Natural killer cell (primary cell): ENCODE measurements at regions not wholly inside any gene's neighbourhood (a gene's known extent, or its start where the extent isn't known, plus 50 kb on each side); places are given as distances from the start of the nearest gene placed in this dataset.

Experiments
- ATAC-seq, 3 donors: fragments of 150-1000 bp in 2 of 3; fragments of 200-7000 bp in 1 of 3; cut with Tn5 transposase; 1 replicate in 1 of 3; 2 replicates in 2 of 3; pipeline ENCODE4 v1.10.0; 2021; ENCODE audit warnings: mild to moderate bottlenecking in 2 of 3, moderate library complexity in 2 of 3
- DNase-seq, 2 donors: peaks; one replicate each; pipeline versions ENCODE4 v3.0.0 to v3.0.0-alpha.2; 2013 to 2021; ENCODE audit warnings: mixed read lengths in 1 of 2
- H3K27ac ChIP-seq: one replicate; pipeline ENCODE4 v1.5.1; 2013; ENCODE audit warnings: mild to moderate bottlenecking, low read length
- H3K27me3 ChIP-seq: one replicate; pipeline ENCODE4 v1.6.1; 2013; ENCODE audit warnings: low read length; ENCODE audit not compliant: control insufficient read depth, insufficient read depth
- H3K36me3 ChIP-seq: one replicate; pipeline ENCODE4 v1.6.1; 2013; ENCODE audit warnings: low read length; ENCODE audit not compliant: control insufficient read depth, insufficient read depth
- H3K4me1 ChIP-seq: one replicate; pipeline ENCODE4 v1.6.1; 2013; ENCODE audit warnings: low read length; ENCODE audit not compliant: control insufficient read depth, insufficient read depth
- H3K4me3 ChIP-seq: one replicate; pipeline ENCODE4 v1.5.1; 2013; ENCODE audit warnings: low read length
- H3K9me3 ChIP-seq: one replicate; pipeline ENCODE4 v1.6.1; 2013; ENCODE audit warnings: low read length; ENCODE audit not compliant: control insufficient read depth, insufficient read depth
- H3K27ac Mint-ChIP-seq, 2 donors: one replicate each; pipeline ENCODE4 v1.8.0; 2022; ENCODE audit warnings: mild to moderate bottlenecking in 2 of 2, mixed read lengths in 2 of 2, moderate library complexity in 1 of 2
- H3K27me3 Mint-ChIP-seq, 2 donors: one replicate each; pipeline ENCODE4 v1.8.0; 2022; ENCODE audit warnings: low read depth in 2 of 2, mixed read lengths in 2 of 2
- H3K36me3 Mint-ChIP-seq: one replicate; pipeline ENCODE4 v1.8.0; 2022; ENCODE audit warnings: mixed read lengths
- H3K4me1 Mint-ChIP-seq, 2 donors: one replicate each; pipeline ENCODE4 v1.8.0; 2022; ENCODE audit warnings: mixed read lengths in 2 of 2
- H3K4me3 Mint-ChIP-seq: one replicate; pipeline ENCODE4 v1.8.0; 2022; ENCODE audit warnings: mild to moderate bottlenecking, moderate library complexity, mixed read lengths
- H3K9me3 Mint-ChIP-seq, 2 donors: one replicate each; pipeline ENCODE4 v1.8.0; 2022; ENCODE audit warnings: mixed read lengths in 2 of 2
- CTCF ChIP-seq: fragments of 200-600 bp; IDR thresholded peaks from one replicate; pipeline ENCODE4 v1.8.0; 2022; ENCODE audit warnings: antibody characterized with exemption
- WGBS: methylation state at CpG from one replicate; pipeline ENCODE4 v1.1.7; 2013; ENCODE audit warnings: missing lambda C conversion rate; ENCODE audit not compliant: insufficient coverage; 5-methylcytosine and 5-hydroxymethylcytosine counted together
- intact Hi-C: fragments of 100-400 bp; cut with micrococcal nuclease; formaldehyde crosslinking; loops from one replicate; pipeline ENCODE4 v1.14.2; 2022

GRCh38 chr5:159800131-159800840 is 116.0 kb upstream of the ADRA1B start:
- Mint-ChIP-seq H3K27ac (no peak overlapping the region), H3K4me1 (no peaks in the 10 kb centered on the region), H3K36me3 (no peaks in the 10 kb centered on the region), H3K27me3 (peaks cover 12 to 19% of the 10 kb centered on the region in 2 donors), H3K4me3 (no peak overlapping the region), H3K9me3 (no peaks in the 10 kb centered on the region)
- no peak overlapping the region for H3K27ac ChIP-seq
- H3K4me1 ChIP-seq: no peaks in the 10 kb centered on the region
- no peaks in the 10 kb centered on the region for H3K36me3 ChIP-seq
- TF ChIP-seq CTCF: no peak
- no peaks in the 10 kb centered on the region for H3K9me3 ChIP-seq
- DNase-seq (no peak), ATAC-seq (no peak)
- whole genome bisulfite sequencing: 96% methylated on average over 8 of the region's 8 CpGs
- intact Hi-C loops: no loop called here
- no peak overlapping the region for H3K4me3 ChIP-seq
- H3K27me3 ChIP-seq: peaks cover 3% of the 10 kb centered on the region

- Histone ChIP-seq H3K4me3 (no peak overlapping the region), H3K9me3 (no peaks in the 10 kb centered on the region), H3K4me1 (no peaks in the 10 kb centered on the region), H3K36me3 (no peaks in the 10 kb centered on the region), H3K27me3 (peaks cover 3% of the 10 kb centered on the region), H3K27ac (no peak overlapping the region)
- no peak overlapping the region for H3K27ac Mint-ChIP-seq
- H3K9me3 Mint-ChIP-seq: no peaks in the 10 kb centered on the region
- DNase-seq (no peak), ATAC-seq (no peak)
- intact Hi-C loops: no loop called here
- no peaks in the 10 kb centered on the region for H3K4me1 Mint-ChIP-seq
- 94% methylated on average over 7 of the region's 8 CpGs for WGBS
- peaks cover 12 to 27% of the 10 kb centered on the region in 2 donors for H3K27me3 Mint-ChIP-seq
- H3K36me3 Mint-ChIP-seq: no peaks in the 10 kb centered on the region
- no peak overlapping the region for H3K4me3 Mint-ChIP-seq
- TF ChIP-seq CTCF: no peak
Measured at GRCh38 chr5:159801303-159801702, 115.0 kb upstream of the ADRA1B start.

- Histone ChIP-seq H3K4me1 (no peaks in the 10 kb centered on the region), H3K36me3 (no peaks in the 10 kb centered on the region), H3K4me3 (no peak overlapping the region), H3K9me3 (no peaks in the 10 kb centered on the region), H3K27ac (no peak overlapping the region), H3K27me3 (peaks cover 3% of the 10 kb centered on the region)
- H3K9me3 Mint-ChIP-seq: peaks cover 0 to 2% of the 10 kb centered on the region in 2 donors
- no CpG with 5 or more reads among the region's 1 CpG for WGBS
- H3K27me3 Mint-ChIP-seq: peaks cover 16 to 38% of the 10 kb centered on the region in 2 donors
- no peak for TF ChIP-seq CTCF
- H3K36me3 Mint-ChIP-seq: no peaks in the 10 kb centered on the region
- H3K4me1 Mint-ChIP-seq: no peaks in the 10 kb centered on the region
- intact Hi-C loops: no loop called here
- ATAC-seq (no peak), DNase-seq (no peak)
- H3K4me3 Mint-ChIP-seq: no peak overlapping the region
- no peak overlapping the region for H3K27ac Mint-ChIP-seq
Measured at GRCh38 chr5:159802661-159803060, 113.6 kb upstream of the ADRA1B start.

GRCh38 chr5:159804121-159804520 is 112.2 kb upstream of the ADRA1B start:
- H3K27ac Mint-ChIP-seq: no peak overlapping the region
- no peaks in the 10 kb centered on the region for H3K36me3 ChIP-seq
- H3K4me3 Mint-ChIP-seq: no peak overlapping the region
- no peak overlapping the region for H3K4me3 ChIP-seq
- no peak for ATAC-seq
- H3K27me3 Mint-ChIP-seq: peaks cover 16 to 38% of the 10 kb centered on the region in 2 donors
- no peaks in the 10 kb centered on the region for H3K9me3 ChIP-seq
- TF ChIP-seq CTCF: no peak
- intact Hi-C loops: no loop called here
- H3K9me3 Mint-ChIP-seq: peaks cover 0 to 2% of the 10 kb centered on the region in 2 donors
- no peak overlapping the region for H3K27ac ChIP-seq
- H3K36me3 Mint-ChIP-seq: no peaks in the 10 kb centered on the region
- no CpG with 5 or more reads among the region's 1 CpG for WGBS
- H3K4me1 ChIP-seq: no peaks in the 10 kb centered on the region
- DNase-seq: no peak
- H3K4me1 Mint-ChIP-seq: no peaks in the 10 kb centered on the region
- H3K27me3 ChIP-seq: peaks cover 3% of the 10 kb centered on the region
